SK-N-SH (cell line): ENCODE measurements at regions not wholly inside any gene's neighbourhood (a gene's known extent, or its start where the extent isn't known, plus 50 kb on each side); places are given as distances from the start of the nearest gene placed in this dataset.

ENCODE experiments used
- CTCF ChIA-PET: fragments of 300-600, 350-600 bp; formaldehyde crosslinking; extraction: SDS; loops from one replicate; lab custom pipeline; 2021; lab: Yijun Ruan, JAX
- POLR2A ChIA-PET: fragments of 350-600 bp; sonication (Branson Sonifier 250); formaldehyde crosslinking; extraction: SDS; loops from one replicate; lab custom pipeline; 2020; ENCODE audit warnings: antibody characterized with exemption, inconsistent platforms; lab: Yijun Ruan, JAX
- DNase-seq: peaks from one replicate; pipeline ENCODE4 v3.0.0; 2012
- H2AFZ ChIP-seq: fragments of 200-600 bp; sonication (generic); 2 replicates; pipeline ENCODE4 v1.8.1; 2016; ENCODE audit warnings: antibody characterized with exemption, mild to moderate bottlenecking, low read depth
- H3F3A ChIP-seq: fragments of 200-600 bp; sonication (generic); replicated peaks from 2 replicates; pipeline ENCODE3; 2016; ENCODE audit warnings: antibody characterized with exemption, mild to moderate bottlenecking; ENCODE audit not compliant: insufficient read depth
- H3K27ac ChIP-seq, 2 experiments: fragments of 200-500 bp in 1 of 2; fragments of 200-600 bp in 1 of 2; sonication (Bioruptor generic) in 1 of 2; sonication (generic), shearing (Covaris generic) in 1 of 2; 2 replicates each; pipeline versions ENCODE4 v1.5.1 to v1.6.1; 2014 to 2016; ENCODE audit warnings: low read depth in 2 of 2, inconsistent platforms in 1 of 2, low read length in 1 of 2, mild to moderate bottlenecking in 1 of 2, mixed read lengths in 1 of 2
- H3K27me3 ChIP-seq: fragments of 200-600 bp; sonication (generic), shearing (Covaris generic); 2 replicates; pipeline ENCODE4 v1.6.1; 2016; ENCODE audit warnings: mixed run types; ENCODE audit not compliant: insufficient read depth
- H3K36me3 ChIP-seq, 2 experiments: fragments of 200-500 bp in 1 of 2; fragments of 200-600 bp in 1 of 2; sonication (Bioruptor generic) in 1 of 2; sonication (generic) in 1 of 2; replicated peaks in 1 of 2; 2 replicates each; pipeline versions ENCODE3 to v1.5.1; 2014 to 2016; ENCODE audit warnings: low read length in 1 of 2, mild to moderate bottlenecking in 1 of 2; ENCODE audit not compliant: insufficient read depth in 2 of 2, control insufficient read depth in 1 of 2
- H3K4me1 ChIP-seq, 2 experiments: fragments of 200-500 bp in 1 of 2; fragments of 200-600 bp in 1 of 2; sonication (Bioruptor generic) in 1 of 2; sonication (generic), shearing (Covaris generic) in 1 of 2; 2 replicates each; pipeline versions ENCODE4 v1.5.1 to v1.6.1; 2014 to 2016; ENCODE audit warnings: low read depth in 1 of 2, low read length in 1 of 2, mixed run types in 1 of 2; ENCODE audit not compliant: insufficient read depth in 2 of 2, control insufficient read depth in 1 of 2
- H3K4me2 ChIP-seq: fragments of 200-600 bp; sonication (generic), shearing (Covaris generic); 2 replicates; pipeline ENCODE4 v1.6.1; 2017; ENCODE audit warnings: mixed run types
- H3K4me3 ChIP-seq, 2 experiments: fragments of 200-500 bp in 1 of 2; fragments of 200-600 bp in 1 of 2; sonication (Bioruptor generic) in 1 of 2; sonication (generic), shearing (Covaris generic) in 1 of 2; 2 replicates each; pipeline versions ENCODE4 v1.5.1 to v1.8.1; 2014 to 2016; ENCODE audit warnings: low read depth in 2 of 2, inconsistent platforms in 1 of 2, low read length in 1 of 2, mild to moderate bottlenecking in 1 of 2, mixed read lengths in 1 of 2, moderate library complexity in 1 of 2
- H3K79me2 ChIP-seq: fragments of 200-600 bp; sonication (generic); 2 replicates; pipeline ENCODE4 v1.8.1; 2017; ENCODE audit warnings: mild to moderate bottlenecking; ENCODE audit not compliant: insufficient read depth
- H3K9ac ChIP-seq: fragments of 200-600 bp; sonication (generic); 2 replicates; pipeline ENCODE4 v1.6.1; 2017; ENCODE audit warnings: mixed run types
- H3K9me2 ChIP-seq: fragments of 200-600 bp; sonication (generic); 2 replicates; pipeline ENCODE4 v1.6.1; 2017; ENCODE audit warnings: mixed run types
- H3K9me3 ChIP-seq: fragments of 200-600 bp; sonication (generic); 2 replicates; pipeline ENCODE4 v1.6.1; 2017; ENCODE audit warnings: mixed run types, mild to moderate bottlenecking, moderate library complexity
- H4K20me1 ChIP-seq: fragments of 200-600 bp; sonication (generic); 2 replicates; pipeline ENCODE4 v1.6.1; 2017; ENCODE audit warnings: mild to moderate bottlenecking, mixed run types; ENCODE audit not compliant: insufficient read depth
- ELF1 ChIP-seq: IDR thresholded peaks from 2 replicates; pipeline ENCODE4 v1.4.0; 2012
- EZH2phosphoT487 ChIP-seq: fragments of 200-600 bp; sonication (generic); IDR thresholded peaks from 2 replicates; pipeline ENCODE4 v1.6.1; 2017; ENCODE audit warnings: low read depth, mixed run types, mild to moderate bottlenecking, antibody characterized with exemption, moderate library complexity, borderline replicate concordance
- FOXJ3 ChIP-seq: sonication (generic); formaldehyde crosslinking; IDR thresholded peaks from 2 replicates; pipeline ENCODE4 v1.5.1; 2020; ENCODE audit warnings: mild to moderate bottlenecking, missing genetic modification reagents
- FOXM1 ChIP-seq: IDR thresholded peaks from 2 replicates; pipeline ENCODE4 v1.4.0; 2012; ENCODE audit warnings: low read depth, mild to moderate bottlenecking
- GABPA ChIP-seq: IDR thresholded peaks from 2 replicates; pipeline ENCODE4 v1.4.0; 2012; ENCODE audit warnings: low read depth, mild to moderate bottlenecking
- JUND ChIP-seq: IDR thresholded peaks from 2 replicates; pipeline ENCODE4 v1.4.0; 2012
- MEF2A ChIP-seq: IDR thresholded peaks from 2 replicates; pipeline ENCODE4 v1.4.0; 2012; ENCODE audit warnings: low read depth, borderline replicate concordance
- NRF1 ChIP-seq: IDR thresholded peaks from 2 replicates; pipeline ENCODE4 v1.6.1; 2012; ENCODE audit warnings: low read depth, mild to moderate bottlenecking, low read length
- POLR2AphosphoS5 ChIP-seq: IDR thresholded peaks from 2 replicates; pipeline ENCODE4 v1.6.1; 2012; ENCODE audit warnings: low read depth, low read length
- RFX5 ChIP-seq: IDR thresholded peaks from 2 replicates; pipeline ENCODE4 v1.6.1; 2012; ENCODE audit warnings: mild to moderate bottlenecking, improper control_type of control experiment, low read length
- TAF1 ChIP-seq: IDR thresholded peaks from 2 replicates; pipeline ENCODE4 v1.6.1; 2012; ENCODE audit warnings: low read depth, mild to moderate bottlenecking, low read length, moderate library complexity, borderline replicate concordance
- TCF12 ChIP-seq: IDR thresholded peaks from 2 replicates; pipeline ENCODE4 v1.4.0; 2012
- TEAD4 ChIP-seq: IDR thresholded peaks from 2 replicates; pipeline ENCODE4 v1.4.0; 2012; ENCODE audit warnings: mild to moderate bottlenecking, borderline replicate concordance; ENCODE audit not compliant: insufficient read depth
- YY1 ChIP-seq: IDR thresholded peaks from 2 replicates; pipeline ENCODE4 v1.4.0; 2012; ENCODE audit warnings: low read depth, mild to moderate bottlenecking
- WGBS: methylation state at CpG from one replicate; pipeline ENCODE4 v1.1.6; 2017; ENCODE audit warnings: low lambda C conversion rate; 5-methylcytosine and 5-hydroxymethylcytosine counted together
- TF ChIP-seq, protein P1 (sequence below): IDR thresholded peaks from 2 replicates; pipeline ENCODE4 v1.4.0; 2012; ENCODE audit warnings: low read depth
- TF ChIP-seq, protein P2 (sequence below): fragments of 200-600 bp; sonication (generic); IDR thresholded peaks from 2 replicates; pipeline ENCODE4 v1.6.1; 2017; ENCODE audit warnings: antibody characterized with exemption, mild to moderate bottlenecking, moderate library complexity
- TF ChIP-seq, protein P3 (sequence below): fragments of 150-350 bp; IDR thresholded peaks from 2 replicates; pipeline ENCODE4 v1.6.1; 2016; ENCODE audit warnings: mild to moderate bottlenecking, low read depth, low read length
- TF ChIP-seq, protein P4 (sequence below): IDR thresholded peaks from 2 replicates; pipeline ENCODE4 v1.4.0; 2012; ENCODE audit warnings: low read depth, borderline replicate concordance

DNA sequence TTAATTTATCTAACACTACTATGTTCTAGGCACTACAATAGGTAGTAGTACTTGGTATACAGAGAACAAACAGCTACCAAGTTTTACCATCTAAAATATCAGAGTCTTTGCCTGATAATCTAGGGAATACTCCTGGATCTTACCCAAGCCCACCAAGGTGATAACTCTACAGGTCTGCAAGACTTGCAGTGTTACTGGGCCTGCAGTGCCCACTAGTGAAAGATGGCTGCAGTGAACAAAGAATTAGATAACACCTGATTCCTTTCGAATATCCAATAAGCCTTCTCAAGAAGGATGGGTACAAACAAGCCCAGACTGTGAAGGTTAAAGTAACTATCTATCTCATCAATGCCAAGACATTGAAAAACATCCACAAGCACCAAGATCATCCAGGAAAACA is 317.0 kb upstream of the DCBLD2 start:
- no peak overlapping the region for H3K27ac ChIP-seq
- TF ChIP-seq FOXJ3 (no peak), TCF12 (no peak), NRF1 (no peak)
- TF ChIP-seq, protein P1, sequence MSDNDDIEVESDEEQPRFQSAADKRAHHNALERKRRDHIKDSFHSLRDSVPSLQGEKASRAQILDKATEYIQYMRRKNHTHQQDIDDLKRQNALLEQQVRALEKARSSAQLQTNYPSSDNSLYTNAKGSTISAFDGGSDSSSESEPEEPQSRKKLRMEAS: no peak
- TF ChIP-seq, protein P2, sequence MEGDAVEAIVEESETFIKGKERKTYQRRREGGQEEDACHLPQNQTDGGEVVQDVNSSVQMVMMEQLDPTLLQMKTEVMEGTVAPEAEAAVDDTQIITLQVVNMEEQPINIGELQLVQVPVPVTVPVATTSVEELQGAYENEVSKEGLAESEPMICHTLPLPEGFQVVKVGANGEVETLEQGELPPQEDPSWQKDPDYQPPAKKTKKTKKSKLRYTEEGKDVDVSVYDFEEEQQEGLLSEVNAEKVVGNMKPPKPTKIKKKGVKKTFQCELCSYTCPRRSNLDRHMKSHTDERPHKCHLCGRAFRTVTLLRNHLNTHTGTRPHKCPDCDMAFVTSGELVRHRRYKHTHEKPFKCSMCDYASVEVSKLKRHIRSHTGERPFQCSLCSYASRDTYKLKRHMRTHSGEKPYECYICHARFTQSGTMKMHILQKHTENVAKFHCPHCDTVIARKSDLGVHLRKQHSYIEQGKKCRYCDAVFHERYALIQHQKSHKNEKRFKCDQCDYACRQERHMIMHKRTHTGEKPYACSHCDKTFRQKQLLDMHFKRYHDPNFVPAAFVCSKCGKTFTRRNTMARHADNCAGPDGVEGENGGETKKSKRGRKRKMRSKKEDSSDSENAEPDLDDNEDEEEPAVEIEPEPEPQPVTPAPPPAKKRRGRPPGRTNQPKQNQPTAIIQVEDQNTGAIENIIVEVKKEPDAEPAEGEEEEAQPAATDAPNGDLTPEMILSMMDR: no peak
- 0% methylated on average over 1 of the region's 1 CpG for WGBS
- H3K4me1 ChIP-seq: no peaks in the 10 kb centered on the region
- POLR2A ChIA-PET: no interaction called here
- H3K4me3 ChIP-seq: no peak overlapping the region
- no peak overlapping the region for H3K4me2 ChIP-seq
- H2AFZ ChIP-seq: no peak overlapping the region
- CTCF ChIA-PET: no interaction called here
- H3K9me3 ChIP-seq: no peaks in the 10 kb centered on the region
- no peak overlapping the region for H3K9ac ChIP-seq
- no peak for DNase-seq
- peaks cover 4% of the 10 kb centered on the region; the same call in 1 of the 2 replicates for H3K9me2 ChIP-seq
- no peaks in the 10 kb centered on the region for H3K27me3 ChIP-seq
- H4K20me1 ChIP-seq: no peaks in the 10 kb centered on the region
- no peaks in the 10 kb centered on the region for H3F3A ChIP-seq
- no peaks in the 10 kb centered on the region for H3K79me2 ChIP-seq
- H3K36me3 ChIP-seq: no peaks in the 10 kb centered on the region

DNA sequence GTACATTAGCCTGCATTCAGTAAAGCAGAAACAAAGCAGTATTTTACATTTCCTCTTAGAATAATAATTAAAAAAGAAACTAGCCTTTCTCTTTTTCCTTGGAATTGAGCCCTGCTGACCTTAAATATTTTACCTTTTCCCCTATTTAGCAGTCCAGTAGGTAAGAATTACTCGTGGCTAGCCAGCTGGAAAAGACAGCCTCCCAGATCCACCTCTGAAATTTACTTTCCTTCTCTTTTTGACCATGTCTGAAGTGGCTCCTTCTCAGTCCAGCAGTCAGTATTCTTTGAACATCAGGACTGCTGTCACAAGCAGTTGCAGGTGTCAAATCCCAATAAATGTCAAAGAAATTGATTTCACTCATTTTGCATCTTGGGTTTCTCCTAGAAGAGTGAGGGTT is 311.5 kb upstream of the DCBLD2 start:
- no peaks in the 10 kb centered on the region for H3K9me3 ChIP-seq
- H3K4me3 ChIP-seq: no peak overlapping the region
- TF ChIP-seq MEF2A (no peak), GABPA (no peak)
- TF ChIP-seq, protein P3, sequence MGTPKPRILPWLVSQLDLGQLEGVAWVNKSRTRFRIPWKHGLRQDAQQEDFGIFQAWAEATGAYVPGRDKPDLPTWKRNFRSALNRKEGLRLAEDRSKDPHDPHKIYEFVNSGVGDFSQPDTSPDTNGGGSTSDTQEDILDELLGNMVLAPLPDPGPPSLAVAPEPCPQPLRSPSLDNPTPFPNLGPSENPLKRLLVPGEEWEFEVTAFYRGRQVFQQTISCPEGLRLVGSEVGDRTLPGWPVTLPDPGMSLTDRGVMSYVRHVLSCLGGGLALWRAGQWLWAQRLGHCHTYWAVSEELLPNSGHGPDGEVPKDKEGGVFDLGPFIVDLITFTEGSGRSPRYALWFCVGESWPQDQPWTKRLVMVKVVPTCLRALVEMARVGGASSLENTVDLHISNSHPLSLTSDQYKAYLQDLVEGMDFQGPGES: no peak
- 0% methylated on average over 1 of the region's 1 CpG for WGBS
- H3F3A ChIP-seq: no peaks in the 10 kb centered on the region
- H3K27ac ChIP-seq: no peak overlapping the region
- CTCF ChIA-PET: no interaction called here
- no peaks in the 10 kb centered on the region for H3K9me2 ChIP-seq
- no peaks in the 10 kb centered on the region for H3K36me3 ChIP-seq
- POLR2A ChIA-PET: no interaction called here
- no peaks in the 10 kb centered on the region for H3K4me1 ChIP-seq
- H3K9ac ChIP-seq: no peak overlapping the region
- H3K4me2 ChIP-seq: no peak overlapping the region
- no peak for DNase-seq
- H3K79me2 ChIP-seq: no peaks in the 10 kb centered on the region
- no peaks in the 10 kb centered on the region for H3K27me3 ChIP-seq
- no peaks in the 10 kb centered on the region for H4K20me1 ChIP-seq
- no peak overlapping the region for H2AFZ ChIP-seq

DNA sequence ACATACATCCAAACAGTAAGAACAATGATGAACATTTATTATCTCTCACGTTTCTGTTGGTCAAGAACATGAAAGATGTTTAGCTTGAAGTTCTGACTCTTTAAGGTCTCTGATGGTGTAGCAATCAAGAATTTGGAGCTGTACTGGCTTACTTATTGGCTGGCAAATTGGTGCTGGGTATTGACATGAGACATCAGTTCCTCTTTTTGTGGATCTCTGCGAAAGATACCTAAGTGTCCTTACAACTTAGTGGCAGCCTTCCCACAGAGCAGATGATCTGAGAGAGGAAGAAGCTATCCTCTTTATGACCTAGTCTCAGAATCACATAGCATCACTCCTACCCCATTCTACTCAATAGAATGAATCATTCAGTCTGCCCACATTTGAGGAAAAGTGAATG is 309.8 kb upstream of the DCBLD2 start:
- no peaks in the 10 kb centered on the region for H3K4me1 ChIP-seq
- H3K27me3 ChIP-seq: no peaks in the 10 kb centered on the region
- H3K4me3 ChIP-seq: no peak overlapping the region
- ChIA-PET CTCF (no interaction called here), POLR2A (no interaction called here)
- 0% methylated on average over 2 of the region's 2 CpGs for WGBS
- H3K9me2 ChIP-seq: no peaks in the 10 kb centered on the region
- H2AFZ ChIP-seq: no peak overlapping the region
- no peaks in the 10 kb centered on the region for H3K9me3 ChIP-seq
- no peak overlapping the region for H3K4me2 ChIP-seq
- no peaks in the 10 kb centered on the region for H3K79me2 ChIP-seq
- DNase-seq: no peak
- H3F3A ChIP-seq: no peaks in the 10 kb centered on the region
- no peaks in the 10 kb centered on the region for H3K36me3 ChIP-seq
- TF ChIP-seq POLR2AphosphoS5 (no peak), TCF12 (no peak), YY1 (no peak), RFX5 (no peak), JUND (no peak), EZH2phosphoT487 (no peak), TAF1 (no peak), FOXJ3 (no peak), FOXM1 (no peak), TEAD4 (no peak), ELF1 (no peak)
- TF ChIP-seq, protein P2: no peak
- TF ChIP-seq, protein P4, sequence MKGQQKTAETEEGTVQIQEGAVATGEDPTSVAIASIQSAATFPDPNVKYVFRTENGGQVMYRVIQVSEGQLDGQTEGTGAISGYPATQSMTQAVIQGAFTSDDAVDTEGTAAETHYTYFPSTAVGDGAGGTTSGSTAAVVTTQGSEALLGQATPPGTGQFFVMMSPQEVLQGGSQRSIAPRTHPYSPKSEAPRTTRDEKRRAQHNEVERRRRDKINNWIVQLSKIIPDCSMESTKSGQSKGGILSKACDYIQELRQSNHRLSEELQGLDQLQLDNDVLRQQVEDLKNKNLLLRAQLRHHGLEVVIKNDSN: no peak
- H3K9ac ChIP-seq: no peak overlapping the region
- H4K20me1 ChIP-seq: no peaks in the 10 kb centered on the region
- H3K27ac ChIP-seq: no peak overlapping the region
